Upper lobe of left lung (tissue), 6 donors: ENCODE measurements at regions not wholly inside any gene's neighbourhood (a gene's known extent, or its start where the extent isn't known, plus 50 kb on each side); places are given as distances from the start of the nearest gene placed in this dataset.

ENCODE experiments used
- ATAC-seq, 2 donors: fragments of 200-7000 bp; cut with Tn5 transposase; one replicate each; pipeline ENCODE4 v1.9.1; 2022; ENCODE audit warnings: mild to moderate bottlenecking in 2 of 2, moderate library complexity in 2 of 2; ENCODE audit not compliant: low FRiP score in 2 of 2
- DNase-seq, 2 donors: peaks; one replicate each; pipeline ENCODE4 v3.0.0-alpha.2; 2019 to 2020
- H3K27ac ChIP-seq, 4 donors: fragments of 200-600 bp; sonication (generic); one replicate each; pipeline ENCODE4 v1.5.1; 2016 to 2019
- H3K27me3 ChIP-seq, 4 donors: fragments of 200-600 bp; sonication (generic); one replicate each; pipeline ENCODE4 v1.5.1; 2017 to 2019
- H3K36me3 ChIP-seq, 4 donors: fragments of 200-600 bp; sonication (generic); one replicate each; pipeline ENCODE4 v1.5.1; 2016 to 2019
- H3K4me1 ChIP-seq, 4 donors: fragments of 200-600 bp; sonication (generic); one replicate each; pipeline ENCODE4 v1.5.1; 2018 to 2019
- H3K4me3 ChIP-seq, 4 donors: fragments of 200-600 bp; sonication (generic); one replicate each; pipeline ENCODE4 v1.5.1; 2017 to 2019; ENCODE audit warnings: mild to moderate bottlenecking in 2 of 4, moderate library complexity in 1 of 4
- H3K9me3 ChIP-seq, 4 donors: fragments of 200-600 bp; sonication (generic); one replicate each; pipeline ENCODE4 v1.5.1; 2018 to 2019
- CTCF ChIP-seq, 6 experiments: fragments of 450-650 bp in 4 of 6; fragments of 200-600 bp in 2 of 6; sonication (generic) in 2 of 6; IDR thresholded peaks; one replicate each; pipeline ENCODE4 v1.5.1; 2016 to 2019; ENCODE audit warnings: antibody characterized with exemption in 6 of 6
- EP300 ChIP-seq, 4 donors: sonication (generic); formaldehyde crosslinking; IDR thresholded peaks; one replicate each; pipeline ENCODE4 v1.5.1; 2017; ENCODE audit warnings: antibody characterized with exemption in 4 of 4, control low read depth in 2 of 4
- POLR2A ChIP-seq, 4 donors: fragments of 450-650 bp; IDR thresholded peaks; one replicate each; pipeline ENCODE4 v1.5.1; 2016 to 2017; ENCODE audit warnings: antibody characterized with exemption in 4 of 4, mild to moderate bottlenecking in 2 of 4
- POLR2AphosphoS5 ChIP-seq, 2 donors: sonication (generic); formaldehyde crosslinking; IDR thresholded peaks; one replicate each; pipeline ENCODE4 v1.5.1; 2017; ENCODE audit warnings: antibody characterized with exemption in 2 of 2
- WGBS, 2 donors: methylation state at CpG; one replicate each; pipeline ENCODE4 v1.1.5; 2017 to 2018; 5-methylcytosine and 5-hydroxymethylcytosine counted together
- donor health status: DM: no; HTN: no; CAD: no; lungs with moderate emphysema.
- donor health status: DM: no; HTN: yes; CAD: no; lungs with severe emphysema.

GRCh38 chr6:103000688-103001087, 1607.2 kb downstream of the GRIK2 start:
- H3K4me3 ChIP-seq: no peak overlapping the region
- no peaks in the 10 kb centered on the region for H3K4me1 ChIP-seq
- no peaks in the 10 kb centered on the region for H3K27me3 ChIP-seq
- H3K27ac ChIP-seq: no peak overlapping the region
- H3K36me3 ChIP-seq: no peaks in the 10 kb centered on the region
- ATAC-seq (no peak), DNase-seq (no peak)
- WGBS, 2 donors: 40 to 49% methylated on average over 8 of the region's 8 CpGs
- TF ChIP-seq EP300 (IDR thresholded peaks at IDR 0.05): no peak
- TF ChIP-seq CTCF (IDR thresholded peaks at IDR 0.05): no peak
- TF ChIP-seq POLR2AphosphoS5 (IDR thresholded peaks at IDR 0.05): no peak
- no peak for TF ChIP-seq POLR2A (IDR thresholded peaks at IDR 0.05)
- H3K9me3 ChIP-seq: no peaks in the 10 kb centered on the region

GRCh38 chr6:102995491-102995890, 1602.0 kb downstream of the GRIK2 start:
- DNase-seq (no peak), ATAC-seq (no peak)
- Histone ChIP-seq H3K27ac (no peak overlapping the region), H3K9me3 (no peaks in the 10 kb centered on the region), H3K27me3 (no peaks in the 10 kb centered on the region), H3K36me3 (no peaks in the 10 kb centered on the region), H3K4me3 (no peak overlapping the region), H3K4me1 (no peaks in the 10 kb centered on the region)
- TF ChIP-seq POLR2AphosphoS5 (IDR thresholded peaks at IDR 0.05) (no peak), CTCF (IDR thresholded peaks at IDR 0.05) (no peak), POLR2A (IDR thresholded peaks at IDR 0.05) (no peak), EP300 (IDR thresholded peaks at IDR 0.05) (no peak)

GRCh38 chr6:102994866-102995265, 1601.4 kb downstream of the GRIK2 start:
- no peaks in the 10 kb centered on the region for H3K9me3 ChIP-seq
- H3K27ac ChIP-seq: no peak overlapping the region
- no peaks in the 10 kb centered on the region for H3K36me3 ChIP-seq
- ATAC-seq (no peak), DNase-seq (no peak)
- TF ChIP-seq EP300 (IDR thresholded peaks at IDR 0.05) (no peak), POLR2A (IDR thresholded peaks at IDR 0.05) (no peak), POLR2AphosphoS5 (IDR thresholded peaks at IDR 0.05) (no peak), CTCF (IDR thresholded peaks at IDR 0.05) (no peak)
- 87 to 88% methylated on average over 1 of the region's 1 CpG for WGBS, 2 donors
- no peak overlapping the region for H3K4me3 ChIP-seq
- H3K27me3 ChIP-seq: no peaks in the 10 kb centered on the region
- H3K4me1 ChIP-seq: no peaks in the 10 kb centered on the region

GRCh38 chr6:102986086-102986485, 1592.6 kb downstream of the GRIK2 start:
- Histone ChIP-seq H3K27me3 (no peaks in the 10 kb centered on the region), H3K4me1 (no peaks in the 10 kb centered on the region), H3K4me3 (no peak overlapping the region), H3K9me3 (no peaks in the 10 kb centered on the region), H3K27ac (no peak overlapping the region), H3K36me3 (no peaks in the 10 kb centered on the region)
- TF ChIP-seq EP300 (IDR thresholded peaks at IDR 0.05) (no peak), POLR2A (IDR thresholded peaks at IDR 0.05) (no peak), CTCF (IDR thresholded peaks at IDR 0.05) (no peak), POLR2AphosphoS5 (IDR thresholded peaks at IDR 0.05) (no peak)
- DNase-seq (no peak), ATAC-seq (no peak)

- H3K4me3 ChIP-seq: no peak overlapping the region
- no peaks in the 10 kb centered on the region for H3K9me3 ChIP-seq
- ATAC-seq (no peak), DNase-seq (no peak)
- no peaks in the 10 kb centered on the region for H3K4me1 ChIP-seq
- no peak for TF ChIP-seq EP300 (IDR thresholded peaks at IDR 0.05)
- no peak for TF ChIP-seq POLR2AphosphoS5 (IDR thresholded peaks at IDR 0.05)
- no peak for TF ChIP-seq CTCF (IDR thresholded peaks at IDR 0.05)
- no peak for TF ChIP-seq POLR2A (IDR thresholded peaks at IDR 0.05)
- 77 to 86% methylated on average over 1 of the region's 1 CpG for WGBS, 2 donors
- no peaks in the 10 kb centered on the region for H3K36me3 ChIP-seq
- no peaks in the 10 kb centered on the region for H3K27me3 ChIP-seq
- no peak overlapping the region for H3K27ac ChIP-seq
Observed at GRCh38 chr6:102984357-102984756, 1590.8 kb downstream of the GRIK2 start.
